ENCODE measurements at regions not wholly inside any gene's neighbourhood (a gene's known extent, or its start where the extent isn't known, plus 50 kb on each side); places are given as distances from the start of the nearest gene placed in this dataset.
A peak's percentile ranks its signal among the peaks of the same experiment; 100 is the strongest.

DNA sequence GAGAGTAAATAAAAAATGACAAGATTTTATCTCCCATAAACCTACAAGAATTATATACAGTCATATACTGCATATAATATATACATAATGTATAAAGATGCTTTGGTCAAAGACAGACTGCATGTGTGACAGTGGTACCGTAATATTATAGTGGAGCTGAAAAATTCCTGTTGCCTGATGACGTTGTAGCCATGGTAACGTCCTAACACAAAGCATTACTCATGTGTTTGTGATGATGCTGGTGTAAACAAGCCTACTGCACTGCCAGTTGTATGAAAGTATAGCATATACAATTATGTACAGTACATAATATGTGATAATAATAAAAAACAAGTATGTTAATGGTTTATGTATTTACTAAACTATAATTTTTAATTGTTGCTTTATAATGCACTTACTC is 245.2 kb upstream of the CENPE start:
- Histone ChIP-seq H3K9ac (ENCODE audit: low read depth in 1 of 2, low read length in 2 of 2) (no peak overlapping the region), H3K36me3 (ENCODE audit: control insufficient read depth in 4 of 4, insufficient read depth in 3 of 4, low read depth in 1 of 4, low read length in 3 of 4) (peaks cover 0 to 5% (median 0%) of the 10 kb centered on the region in 4 donors), H3K9me3 (ENCODE audit: control insufficient read depth in 4 of 4, low read length in 3 of 4) (no peaks in the 10 kb centered on the region), H3K4me1 (ENCODE audit: control insufficient read depth in 4 of 4, insufficient read depth in 4 of 4, low read length in 3 of 4) (no peaks in the 10 kb centered on the region), H3K27ac (ENCODE audit: low read depth in 1 of 2, low read length in 2 of 2) (no peak overlapping the region), H3K4me3 (ENCODE audit: low read depth in 1 of 3, low read length in 3 of 3) (no peak overlapping the region), H3K27me3 (ENCODE audit: control insufficient read depth in 4 of 4, insufficient read depth in 4 of 4, low read length in 3 of 4) (no peaks in the 10 kb centered on the region)
- no peak for DNase-seq (ENCODE audit: low spot score)
- 82% methylated on average over 3 of the region's 3 CpGs for WGBS
- TF ChIP-seq NR2F2 (IDR thresholded peaks at IDR 0.05) = no peak
- TF ChIP-seq SP1 (IDR thresholded peaks at IDR 0.05) = no peak
- TF ChIP-seq FOXA2 (IDR thresholded peaks at IDR 0.05) = no peak
- TF ChIP-seq, protein P1, sequence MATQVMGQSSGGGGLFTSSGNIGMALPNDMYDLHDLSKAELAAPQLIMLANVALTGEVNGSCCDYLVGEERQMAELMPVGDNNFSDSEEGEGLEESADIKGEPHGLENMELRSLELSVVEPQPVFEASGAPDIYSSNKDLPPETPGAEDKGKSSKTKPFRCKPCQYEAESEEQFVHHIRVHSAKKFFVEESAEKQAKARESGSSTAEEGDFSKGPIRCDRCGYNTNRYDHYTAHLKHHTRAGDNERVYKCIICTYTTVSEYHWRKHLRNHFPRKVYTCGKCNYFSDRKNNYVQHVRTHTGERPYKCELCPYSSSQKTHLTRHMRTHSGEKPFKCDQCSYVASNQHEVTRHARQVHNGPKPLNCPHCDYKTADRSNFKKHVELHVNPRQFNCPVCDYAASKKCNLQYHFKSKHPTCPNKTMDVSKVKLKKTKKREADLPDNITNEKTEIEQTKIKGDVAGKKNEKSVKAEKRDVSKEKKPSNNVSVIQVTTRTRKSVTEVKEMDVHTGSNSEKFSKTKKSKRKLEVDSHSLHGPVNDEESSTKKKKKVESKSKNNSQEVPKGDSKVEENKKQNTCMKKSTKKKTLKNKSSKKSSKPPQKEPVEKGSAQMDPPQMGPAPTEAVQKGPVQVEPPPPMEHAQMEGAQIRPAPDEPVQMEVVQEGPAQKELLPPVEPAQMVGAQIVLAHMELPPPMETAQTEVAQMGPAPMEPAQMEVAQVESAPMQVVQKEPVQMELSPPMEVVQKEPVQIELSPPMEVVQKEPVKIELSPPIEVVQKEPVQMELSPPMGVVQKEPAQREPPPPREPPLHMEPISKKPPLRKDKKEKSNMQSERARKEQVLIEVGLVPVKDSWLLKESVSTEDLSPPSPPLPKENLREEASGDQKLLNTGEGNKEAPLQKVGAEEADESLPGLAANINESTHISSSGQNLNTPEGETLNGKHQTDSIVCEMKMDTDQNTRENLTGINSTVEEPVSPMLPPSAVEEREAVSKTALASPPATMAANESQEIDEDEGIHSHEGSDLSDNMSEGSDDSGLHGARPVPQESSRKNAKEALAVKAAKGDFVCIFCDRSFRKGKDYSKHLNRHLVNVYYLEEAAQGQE (IDR thresholded peaks at IDR 0.05) = no peak
- TF ChIP-seq, protein P2, sequence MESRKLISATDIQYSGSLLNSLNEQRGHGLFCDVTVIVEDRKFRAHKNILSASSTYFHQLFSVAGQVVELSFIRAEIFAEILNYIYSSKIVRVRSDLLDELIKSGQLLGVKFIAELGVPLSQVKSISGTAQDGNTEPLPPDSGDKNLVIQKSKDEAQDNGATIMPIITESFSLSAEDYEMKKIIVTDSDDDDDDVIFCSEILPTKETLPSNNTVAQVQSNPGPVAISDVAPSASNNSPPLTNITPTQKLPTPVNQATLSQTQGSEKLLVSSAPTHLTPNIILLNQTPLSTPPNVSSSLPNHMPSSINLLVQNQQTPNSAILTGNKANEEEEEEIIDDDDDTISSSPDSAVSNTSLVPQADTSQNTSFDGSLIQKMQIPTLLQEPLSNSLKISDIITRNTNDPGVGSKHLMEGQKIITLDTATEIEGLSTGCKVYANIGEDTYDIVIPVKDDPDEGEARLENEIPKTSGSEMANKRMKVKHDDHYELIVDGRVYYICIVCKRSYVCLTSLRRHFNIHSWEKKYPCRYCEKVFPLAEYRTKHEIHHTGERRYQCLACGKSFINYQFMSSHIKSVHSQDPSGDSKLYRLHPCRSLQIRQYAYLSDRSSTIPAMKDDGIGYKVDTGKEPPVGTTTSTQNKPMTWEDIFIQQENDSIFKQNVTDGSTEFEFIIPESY (IDR thresholded peaks at IDR 0.05) = no peak
- TF ChIP-seq GABPA (IDR thresholded peaks at IDR 0.05 in 1 of 2, conservative IDR thresholded peaks at IDR 0.05 in 1 of 2) = no peak
- TF ChIP-seq, protein P3, sequence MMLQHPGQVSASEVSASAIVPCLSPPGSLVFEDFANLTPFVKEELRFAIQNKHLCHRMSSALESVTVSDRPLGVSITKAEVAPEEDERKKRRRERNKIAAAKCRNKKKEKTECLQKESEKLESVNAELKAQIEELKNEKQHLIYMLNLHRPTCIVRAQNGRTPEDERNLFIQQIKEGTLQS (IDR thresholded peaks at IDR 0.05) = no peak

DNA sequence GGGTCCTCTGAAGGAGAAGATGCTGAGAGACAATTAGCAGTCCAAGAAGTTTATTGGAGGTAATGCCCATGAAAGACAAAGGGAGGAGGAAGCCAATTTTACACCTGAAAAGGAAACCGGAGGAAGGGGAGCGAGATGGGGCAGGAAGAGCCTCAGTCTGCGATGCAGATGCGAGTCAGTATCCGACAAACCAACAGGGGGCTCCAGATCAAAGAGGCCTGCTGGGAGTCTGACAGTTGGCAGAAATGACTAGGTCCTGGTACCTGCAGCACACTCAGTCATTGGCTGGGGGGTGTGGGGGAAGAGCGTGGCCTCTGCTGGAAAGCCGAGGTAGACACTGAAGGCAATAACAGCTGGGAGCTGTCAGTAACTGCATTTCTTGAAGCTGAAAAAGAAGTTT is 231.1 kb upstream of the CENPE start:
- no peaks in the 10 kb centered on the region for H3K36me3 ChIP-seq (ENCODE audit: control insufficient read depth in 4 of 4, insufficient read depth in 3 of 4, low read depth in 1 of 4, low read length in 3 of 4)
- no peak overlapping the region for H3K4me3 ChIP-seq (ENCODE audit: low read depth in 1 of 3, low read length in 3 of 3)
- WGBS = 69% methylated on average over 7 of the region's 7 CpGs
- peaks cover 0 to 16% (median 5%) of the 10 kb centered on the region in 4 donors for H3K4me1 ChIP-seq (ENCODE audit: control insufficient read depth in 4 of 4, insufficient read depth in 4 of 4, low read length in 3 of 4)
- no peaks in the 10 kb centered on the region for H3K9me3 ChIP-seq (ENCODE audit: control insufficient read depth in 4 of 4, low read length in 3 of 4)
- TF ChIP-seq RAD21 (IDR thresholded peaks at IDR 0.05) (no peak), EGR1 (IDR thresholded peaks at IDR 0.05; ENCODE audit: low read depth in 2 of 2) (no peak), NR2F2 (IDR thresholded peaks at IDR 0.05) (no peak), FOXA2 (IDR thresholded peaks at IDR 0.05) (no peak), SP1 (IDR thresholded peaks at IDR 0.05) (no peak), TAF1 (conservative IDR thresholded peaks at IDR 0.05) (no peak)
- no peaks in the 10 kb centered on the region for H3K27me3 ChIP-seq (ENCODE audit: control insufficient read depth in 4 of 4, insufficient read depth in 4 of 4, low read length in 3 of 4)
- no peak for DNase-seq (ENCODE audit: low spot score)
- no peak overlapping the region for H3K27ac ChIP-seq (ENCODE audit: low read depth in 1 of 2, low read length in 2 of 2)
- no peak overlapping the region for H3K9ac ChIP-seq (ENCODE audit: low read depth in 1 of 2, low read length in 2 of 2)

DNA sequence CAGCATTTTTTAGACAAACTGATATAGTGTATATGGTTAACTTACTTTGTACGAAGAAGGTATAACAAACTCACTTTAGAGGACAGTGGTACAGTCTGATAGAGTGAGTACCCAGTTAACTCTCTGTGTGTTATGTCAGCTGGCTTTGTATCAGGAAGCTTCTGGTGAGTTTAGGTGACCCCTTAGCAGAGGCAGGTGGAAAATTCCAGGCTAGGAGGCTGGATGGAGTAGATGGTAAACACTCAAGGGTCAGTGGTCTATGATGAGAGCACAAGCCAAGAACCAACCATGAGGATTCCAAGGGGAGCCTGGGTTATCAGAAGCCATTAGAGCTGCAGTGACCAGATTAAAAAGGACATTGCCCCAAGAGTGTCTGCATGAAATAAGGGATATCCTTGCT is 227.3 kb upstream of the CENPE start:
- Histone ChIP-seq H3K4me3 (ENCODE audit: low read depth in 1 of 3, low read length in 3 of 3) (peak overlapping the region; percentile 67 to 92 (median 78)), H3K4me1 (ENCODE audit: control insufficient read depth in 4 of 4, insufficient read depth in 4 of 4, low read length in 3 of 4) (peaks cover 2 to 36% (median 12%) of the 10 kb centered on the region in 4 donors), H3K27ac (ENCODE audit: low read depth in 1 of 2, low read length in 2 of 2) (peak overlapping the region; percentile 92 to 95), H3K9me3 (ENCODE audit: control insufficient read depth in 4 of 4, low read length in 3 of 4) (no peaks in the 10 kb centered on the region), H3K9ac (ENCODE audit: low read depth in 1 of 2, low read length in 2 of 2) (peak overlapping the region; percentile 67 to 97), H3K36me3 (ENCODE audit: control insufficient read depth in 4 of 4, insufficient read depth in 3 of 4, low read depth in 1 of 4, low read length in 3 of 4) (no peaks in the 10 kb centered on the region), H3K27me3 (ENCODE audit: control insufficient read depth in 4 of 4, insufficient read depth in 4 of 4, low read length in 3 of 4) (no peaks in the 10 kb centered on the region)
- WGBS = 32% methylated on average over 1 of the region's 1 CpG
- TF ChIP-seq HNF4A (conservative IDR thresholded peaks at IDR 0.05) (peak in 1 of 2 donors; percentile 34), FOXA1 (IDR thresholded peaks at IDR 0.05) (no peak), RXRA (IDR thresholded peaks at IDR 0.05) (peak in 1 of 2 donors; percentile 77), YY1 (IDR thresholded peaks at IDR 0.05) (peak; percentile 75), EGR1 (IDR thresholded peaks at IDR 0.05; ENCODE audit: low read depth in 2 of 2) (no peak), SP1 (IDR thresholded peaks at IDR 0.05) (peak; percentile 52)
- TF ChIP-seq, protein P2 (IDR thresholded peaks at IDR 0.05) = no peak
- TF ChIP-seq, protein P1 (IDR thresholded peaks at IDR 0.05) = peak; percentile 4
- no peak for DNase-seq (ENCODE audit: low spot score)

Measured in liver (tissue), 7 donors.